ENCODE measurements at regions not wholly inside any gene's neighbourhood (a gene's known extent, or its start where the extent isn't known, plus 50 kb on each side); places are given as distances from the start of the nearest gene placed in this dataset.

DNA sequence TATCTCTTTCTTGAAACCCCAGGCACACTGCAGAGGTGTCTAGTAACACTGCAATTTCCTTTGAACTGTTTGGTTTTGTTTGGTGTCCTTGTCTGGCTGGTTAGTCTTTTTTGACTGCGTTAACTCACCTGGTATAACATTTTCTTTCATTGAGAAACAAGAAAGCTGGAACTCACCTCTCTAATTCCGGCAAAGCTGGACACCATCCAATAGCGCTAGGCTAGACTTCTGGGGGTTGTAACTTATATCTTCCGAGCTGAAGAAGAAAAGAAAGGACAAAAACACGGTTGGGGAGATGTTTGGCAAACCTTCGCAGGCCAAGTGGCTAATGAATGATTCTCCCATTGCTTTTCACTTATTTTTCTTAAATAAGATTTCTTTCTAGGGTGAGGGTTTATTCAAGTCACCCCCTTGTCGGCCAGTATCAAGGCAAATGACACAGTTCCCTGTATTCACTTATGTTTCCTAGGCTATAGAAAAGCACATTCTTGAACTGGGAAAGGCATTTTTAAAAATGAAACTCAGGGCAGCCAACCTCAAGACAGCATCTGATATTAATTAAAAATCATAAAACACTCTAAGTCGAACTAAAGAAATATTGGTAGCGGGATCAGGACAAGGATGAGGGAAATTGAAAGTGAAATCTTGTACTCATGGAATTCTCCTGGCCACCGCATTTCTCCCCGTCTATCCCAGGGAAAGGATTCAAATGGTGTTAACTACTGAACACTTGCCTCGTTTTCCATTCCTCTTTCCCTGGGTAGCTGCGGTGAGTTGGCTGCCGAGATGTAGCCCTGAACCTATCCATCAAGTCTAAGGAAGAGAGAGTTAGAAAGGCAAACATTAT, 95.9 kb upstream of the ZFHX3 start:
- Histone ChIP-seq H3K4me1 (ENCODE audit: insufficient read depth, low read length) (no peaks in the 10 kb centered on the region), H3K9me2 (replicated peaks; ENCODE audit: low read length) (no peaks in the 10 kb centered on the region), H3K36me3 (ENCODE audit: low read depth, low read length) (no peaks in the 10 kb centered on the region), H4K20me1 (ENCODE audit: low read length) (no peaks in the 10 kb centered on the region), H2AFZ (ENCODE audit: low read length) (no peak overlapping the region), H3F3A (ENCODE audit: low read length, unreplicated experiment) (no peaks in the 10 kb centered on the region), H3K27me3 (ENCODE audit: low read length) (peaks cover 50% of the 10 kb centered on the region), H3K27ac (ENCODE audit: low read length) (no peak overlapping the region), H3K4me2 (ENCODE audit: low read length) (no peak overlapping the region), H3K9me3 (ENCODE audit: low read length) (no peaks in the 10 kb centered on the region), H3K9ac (ENCODE audit: low read length) (no peak overlapping the region), H3K79me2 (ENCODE audit: low read length) (no peaks in the 10 kb centered on the region), H3K4me3 (ENCODE audit: low read length) (no peak overlapping the region)
- no peak for TF ChIP-seq EZH2 (IDR thresholded peaks at IDR 0.05; ENCODE audit: low read length, unreplicated experiment)
- TF ChIP-seq, protein P1, sequence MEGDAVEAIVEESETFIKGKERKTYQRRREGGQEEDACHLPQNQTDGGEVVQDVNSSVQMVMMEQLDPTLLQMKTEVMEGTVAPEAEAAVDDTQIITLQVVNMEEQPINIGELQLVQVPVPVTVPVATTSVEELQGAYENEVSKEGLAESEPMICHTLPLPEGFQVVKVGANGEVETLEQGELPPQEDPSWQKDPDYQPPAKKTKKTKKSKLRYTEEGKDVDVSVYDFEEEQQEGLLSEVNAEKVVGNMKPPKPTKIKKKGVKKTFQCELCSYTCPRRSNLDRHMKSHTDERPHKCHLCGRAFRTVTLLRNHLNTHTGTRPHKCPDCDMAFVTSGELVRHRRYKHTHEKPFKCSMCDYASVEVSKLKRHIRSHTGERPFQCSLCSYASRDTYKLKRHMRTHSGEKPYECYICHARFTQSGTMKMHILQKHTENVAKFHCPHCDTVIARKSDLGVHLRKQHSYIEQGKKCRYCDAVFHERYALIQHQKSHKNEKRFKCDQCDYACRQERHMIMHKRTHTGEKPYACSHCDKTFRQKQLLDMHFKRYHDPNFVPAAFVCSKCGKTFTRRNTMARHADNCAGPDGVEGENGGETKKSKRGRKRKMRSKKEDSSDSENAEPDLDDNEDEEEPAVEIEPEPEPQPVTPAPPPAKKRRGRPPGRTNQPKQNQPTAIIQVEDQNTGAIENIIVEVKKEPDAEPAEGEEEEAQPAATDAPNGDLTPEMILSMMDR (conservative IDR thresholded peaks at IDR 0.05; ENCODE audit: low read depth, low read length) = no peak
- no peak for TF ChIP-seq EZH2phosphoT487 (IDR thresholded peaks at IDR 0.05; ENCODE audit: borderline replicate concordance, low read length)
- no peak for DNase-seq
- BruUV-seq (replicated peaks) = no TSS peak
- ChIA-PET CTCF (no interaction called here), POLR2A (ENCODE audit: unreplicated experiment) (interaction anchor here (0.7 kb wide), 1 partner anchor 346 kb away, joined by 7 read pairs; no protein-coding TSS in a partner anchor)
- intact Hi-C loops (cut with micrococcal nuclease) = no loop called here
- no peak for ATAC-seq

DNA sequence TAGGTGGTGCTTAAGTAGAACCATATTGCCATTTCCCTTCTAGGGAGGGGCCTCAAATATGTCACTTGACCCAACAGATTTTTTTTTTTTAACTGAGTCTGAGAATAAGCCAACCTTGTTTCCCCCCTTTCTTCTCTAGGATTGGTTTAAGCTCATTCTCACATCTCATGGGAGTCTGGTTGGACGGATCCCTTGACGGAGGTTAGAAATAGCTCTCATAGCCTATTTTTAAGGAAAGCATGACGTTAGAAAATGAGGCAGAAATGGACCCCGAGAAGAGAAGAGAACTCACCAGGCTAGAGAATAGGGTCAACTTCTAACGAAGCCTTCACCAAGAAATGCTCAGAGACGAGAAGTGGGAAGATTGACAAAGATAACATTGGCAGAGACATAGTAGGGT, 95.1 kb upstream of the ZFHX3 start:
- H3K27me3 ChIP-seq (ENCODE audit: low read length) = peaks cover 56% of the 10 kb centered on the region
- POLR2A ChIA-PET (ENCODE audit: unreplicated experiment) = interaction anchor here (0.7 kb wide), 1 partner anchor 345 kb away, joined by 7 read pairs; no protein-coding TSS in a partner anchor
- H3K4me3 ChIP-seq (ENCODE audit: low read length) = no peak overlapping the region
- no peaks in the 10 kb centered on the region for H3K79me2 ChIP-seq (ENCODE audit: low read length)
- no peak for DNase-seq
- H3K4me2 ChIP-seq (ENCODE audit: low read length) = no peak overlapping the region
- H3K36me3 ChIP-seq (ENCODE audit: low read depth, low read length) = no peaks in the 10 kb centered on the region
- no peaks in the 10 kb centered on the region for H3K4me1 ChIP-seq (ENCODE audit: insufficient read depth, low read length)
- TF ChIP-seq EZH2phosphoT487 (IDR thresholded peaks at IDR 0.05; ENCODE audit: borderline replicate concordance, low read length) (no peak), EZH2 (IDR thresholded peaks at IDR 0.05; ENCODE audit: low read length, unreplicated experiment) (no peak)
- TF ChIP-seq, protein P1 (conservative IDR thresholded peaks at IDR 0.05; ENCODE audit: low read depth, low read length) = no peak
- ATAC-seq = no peak
- H3K9me2 ChIP-seq (replicated peaks; ENCODE audit: low read length) = no peaks in the 10 kb centered on the region
- no TSS peak for BruUV-seq (replicated peaks)
- H2AFZ ChIP-seq (ENCODE audit: low read length) = no peak overlapping the region
- intact Hi-C loops (cut with micrococcal nuclease) = no loop called here
- H3K27ac ChIP-seq (ENCODE audit: low read length) = no peak overlapping the region
- H3K9me3 ChIP-seq (ENCODE audit: low read length) = no peaks in the 10 kb centered on the region
- no peak overlapping the region for H3K9ac ChIP-seq (ENCODE audit: low read length)
- CTCF ChIA-PET = no interaction called here
- no peaks in the 10 kb centered on the region for H3F3A ChIP-seq (ENCODE audit: low read length, unreplicated experiment)
- H4K20me1 ChIP-seq (ENCODE audit: low read length) = no peaks in the 10 kb centered on the region

All from PC-3 (cell line).